Non-pigmented ciliary epithelial cell (primary cell): ENCODE measurements at regions not wholly inside any gene's neighbourhood (a gene's known extent, or its start where the extent isn't known, plus 50 kb on each side); places are given as distances from the start of the nearest gene placed in this dataset.
"Not testable (repeated sequence)": the region's sequence is repeated elsewhere in the genome, so short reads cannot be mapped to it uniquely, and the experiment has no call there.

Source experiments
- DNase-seq: peaks from one replicate; pipeline ENCODE4 v3.0.0-alpha.2; 2010; ENCODE audit warnings: low read depth

- DNase-seq, result no peak
These were observed 51.3 kb upstream of the MOCS2 start for GRCh38 chr5:53160895-53161294.

- DNase-seq, result peak; percentile 19
These were observed 52.3 kb upstream of the MOCS2 start for GRCh38 chr5:53161876-53162275.

GRCh38 chr5:53164478-53165165, 55.1 kb upstream of the MOCS2 start:
- no peak for DNase-seq

- DNase-seq, result no peak
These were observed 56.0 kb upstream of the MOCS2 start for GRCh38 chr5:53165431-53166182.

GRCh38 chr5:53166183-53166495, 56.6 kb upstream of the MOCS2 start:
- no peak for DNase-seq

- no peak for DNase-seq
These were observed 58.3 kb upstream of the MOCS2 start for GRCh38 chr5:53167836-53168235.

GRCh38 chr5:53169933-53170332, 60.4 kb upstream of the MOCS2 start:
- DNase-seq, result no peak

- no peak for DNase-seq
These were observed 61.3 kb upstream of the MOCS2 start for GRCh38 chr5:53170746-53171349.

GRCh38 chr5:53172073-53172472, 62.5 kb upstream of the MOCS2 start:
- DNase-seq, result not testable (repeated sequence)

- no peak for DNase-seq
These were observed 63.1 kb upstream of the MOCS2 start for GRCh38 chr5:53172630-53173029.

- no peak for DNase-seq
These were observed 63.5 kb upstream of the MOCS2 start for GRCh38 chr5:53173083-53173482.

- no peak for DNase-seq
These were observed 69.3 kb upstream of the MOCS2 start for GRCh38 chr5:53178830-53179229.

- DNase-seq, result no peak
These were observed 70.1 kb upstream of the MOCS2 start for GRCh38 chr5:53179691-53180090.

- DNase-seq, result no peak
These were observed 71.0 kb upstream of the MOCS2 start for GRCh38 chr5:53180538-53180937.

GRCh38 chr5:53180991-53181390, 71.4 kb upstream of the MOCS2 start:
- no peak for DNase-seq

GRCh38 chr5:53183880-53184279, 74.3 kb upstream of the MOCS2 start:
- DNase-seq, result no peak

- no peak for DNase-seq
These were observed 82.1 kb upstream of the MOCS2 start for GRCh38 chr5:53191548-53192165.

GRCh38 chr5:53194086-53194485, 84.5 kb upstream of the MOCS2 start:
- DNase-seq, result no peak

GRCh38 chr5:53199882-53200281, 90.3 kb upstream of the MOCS2 start:
- no peak for DNase-seq

GRCh38 chr5:53200306-53200705, 90.7 kb upstream of the MOCS2 start:
- no peak for DNase-seq

GRCh38 chr5:53201746-53202145, 92.2 kb upstream of the MOCS2 start:
- no peak for DNase-seq

- no peak for DNase-seq
These were observed 97.0 kb upstream of the MOCS2 start for GRCh38 chr5:53206562-53206961.

- peak; percentile 20 for DNase-seq
These were observed 102.2 kb upstream of the MOCS2 start for GRCh38 chr5:53211799-53212198.
